HFFc6 (cell line): ENCODE measurements at regions not wholly inside any gene's neighbourhood (a gene's known extent, or its start where the extent isn't known, plus 50 kb on each side); places are given as distances from the start of the nearest gene placed in this dataset.
A peak's percentile ranks its signal among the peaks of the same experiment; 100 is the strongest.

Experiments
- DNase-seq: peaks from one replicate; pipeline ENCODE4 v3.0.0-alpha.2; 2018
- H3K27ac Mint-ChIP-seq: 2 replicates; pipeline ENCODE4 v1.8.0; 2020; ENCODE audit warnings: mild to moderate bottlenecking, mixed read lengths
- H3K27me3 Mint-ChIP-seq: 2 replicates; pipeline ENCODE4 v1.8.0; 2021; ENCODE audit warnings: mild to moderate bottlenecking, moderate library complexity, mixed read lengths; ENCODE audit not compliant: insufficient read depth
- H3K36me3 Mint-ChIP-seq: 2 replicates; pipeline ENCODE4 v1.8.0; 2021; ENCODE audit warnings: low read depth, mixed read lengths
- H3K4me1 Mint-ChIP-seq: 2 replicates; pipeline ENCODE4 v1.8.0; 2020; ENCODE audit warnings: low read depth, mixed read lengths
- H3K4me3 Mint-ChIP-seq: 2 replicates; pipeline ENCODE4 v1.8.0; 2020; ENCODE audit warnings: mild to moderate bottlenecking, moderate library complexity, mixed read lengths
- H3K9me3 Mint-ChIP-seq: 2 replicates; pipeline ENCODE4 v1.8.0; 2020; ENCODE audit warnings: mild to moderate bottlenecking, mixed read lengths
- TF ChIP-seq, protein P1 (sequence below): fragments of 200-600 bp; sonication (generic); IDR thresholded peaks from 2 replicates; pipeline ENCODE4 v1.5.0; 2021; ENCODE audit warnings: antibody characterized with exemption, mild to moderate bottlenecking

DNA sequence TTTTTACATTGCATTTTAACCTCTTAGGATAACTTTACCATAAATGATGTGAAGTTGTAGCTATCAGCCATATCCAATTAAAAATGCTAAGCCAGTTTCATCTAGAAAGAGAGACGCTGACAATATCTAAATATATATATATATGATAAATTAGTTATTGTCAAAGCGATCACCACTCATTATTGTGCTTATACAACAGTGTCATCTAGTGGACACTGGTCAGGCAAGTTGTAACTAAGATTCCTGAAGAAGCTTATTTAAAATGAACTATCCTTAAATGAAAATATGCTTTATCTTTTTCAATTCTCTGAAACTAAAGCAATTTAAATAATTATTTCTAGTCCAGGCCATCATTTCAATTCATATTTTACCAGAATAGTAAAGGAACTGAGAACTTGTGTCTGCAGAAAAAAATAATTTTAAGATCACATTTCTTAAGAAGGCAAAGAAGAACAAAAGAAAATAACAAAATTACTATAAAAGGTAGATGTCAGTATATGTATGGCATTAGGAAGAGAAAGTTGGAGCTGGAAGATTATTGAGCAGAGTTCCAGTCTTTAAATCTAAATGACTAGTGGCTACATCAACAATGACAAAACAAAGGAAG, 193.3 kb upstream of the SNX7 start:
- peak; percentile 61 for DNase-seq
- Mint-ChIP-seq H3K27ac (no peak overlapping the region), H3K4me3 (no peak overlapping the region), H3K36me3 (no peaks in the 10 kb centered on the region), H3K4me1 (peaks cover 27% of the 10 kb centered on the region), H3K27me3 (no peaks in the 10 kb centered on the region), H3K9me3 (no peaks in the 10 kb centered on the region)
- TF ChIP-seq, protein P1, sequence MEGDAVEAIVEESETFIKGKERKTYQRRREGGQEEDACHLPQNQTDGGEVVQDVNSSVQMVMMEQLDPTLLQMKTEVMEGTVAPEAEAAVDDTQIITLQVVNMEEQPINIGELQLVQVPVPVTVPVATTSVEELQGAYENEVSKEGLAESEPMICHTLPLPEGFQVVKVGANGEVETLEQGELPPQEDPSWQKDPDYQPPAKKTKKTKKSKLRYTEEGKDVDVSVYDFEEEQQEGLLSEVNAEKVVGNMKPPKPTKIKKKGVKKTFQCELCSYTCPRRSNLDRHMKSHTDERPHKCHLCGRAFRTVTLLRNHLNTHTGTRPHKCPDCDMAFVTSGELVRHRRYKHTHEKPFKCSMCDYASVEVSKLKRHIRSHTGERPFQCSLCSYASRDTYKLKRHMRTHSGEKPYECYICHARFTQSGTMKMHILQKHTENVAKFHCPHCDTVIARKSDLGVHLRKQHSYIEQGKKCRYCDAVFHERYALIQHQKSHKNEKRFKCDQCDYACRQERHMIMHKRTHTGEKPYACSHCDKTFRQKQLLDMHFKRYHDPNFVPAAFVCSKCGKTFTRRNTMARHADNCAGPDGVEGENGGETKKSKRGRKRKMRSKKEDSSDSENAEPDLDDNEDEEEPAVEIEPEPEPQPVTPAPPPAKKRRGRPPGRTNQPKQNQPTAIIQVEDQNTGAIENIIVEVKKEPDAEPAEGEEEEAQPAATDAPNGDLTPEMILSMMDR, result peak; percentile 98

DNA sequence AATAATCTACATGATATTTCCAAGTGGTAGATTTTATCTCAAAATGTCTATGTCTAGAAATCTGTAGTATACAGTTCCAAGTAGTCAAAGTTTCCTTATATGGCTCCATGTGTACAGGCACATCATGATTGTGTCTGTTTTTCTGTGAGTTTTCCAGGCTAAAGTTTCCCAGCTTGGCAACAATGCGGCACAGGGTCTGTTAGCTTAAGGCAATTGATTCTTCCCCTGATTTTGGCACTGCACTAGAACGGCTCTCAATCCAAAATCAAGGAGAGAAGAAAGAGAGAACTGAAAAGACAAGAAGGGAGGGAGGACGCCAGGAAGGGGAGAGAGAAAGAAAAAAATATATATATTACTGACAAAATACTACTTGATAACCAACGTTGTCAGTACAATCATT, 193.9 kb upstream of the SNX7 start:
- no peaks in the 10 kb centered on the region for H3K27me3 Mint-ChIP-seq
- H3K9me3 Mint-ChIP-seq, result no peaks in the 10 kb centered on the region
- no peaks in the 10 kb centered on the region for H3K36me3 Mint-ChIP-seq
- peaks cover 27% of the 10 kb centered on the region for H3K4me1 Mint-ChIP-seq
- no peak for DNase-seq
- TF ChIP-seq, protein P1, result no peak
- peak overlapping the region; percentile 87 for H3K27ac Mint-ChIP-seq
- H3K4me3 Mint-ChIP-seq, result peak overlapping the region; percentile 77

DNA sequence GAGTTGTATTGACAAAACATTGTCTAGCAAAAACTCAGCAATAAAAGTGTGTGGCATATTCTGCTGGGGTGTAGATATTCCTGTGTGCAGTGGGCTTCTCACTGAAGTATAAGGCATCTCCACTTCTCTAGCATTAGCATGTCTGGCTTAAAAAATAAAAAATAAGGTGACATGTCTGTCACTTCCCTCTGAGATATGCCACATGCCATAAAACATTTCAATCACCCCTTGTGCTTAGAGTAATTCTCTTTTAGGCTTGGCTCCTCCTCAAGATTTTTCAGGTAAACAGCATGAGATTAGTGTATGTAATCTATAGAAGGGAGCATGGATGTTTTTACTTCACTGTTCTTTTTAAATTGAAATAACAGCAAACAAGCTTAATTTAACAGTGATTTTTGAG, 194.4 kb upstream of the SNX7 start:
- DNase-seq, result no peak
- Mint-ChIP-seq H3K4me3 (no peak overlapping the region; the same call in 1 of the 2 replicates), H3K36me3 (no peaks in the 10 kb centered on the region), H3K27ac (peak overlapping the region; percentile 87; the same call in 1 of the 2 replicates), H3K27me3 (no peaks in the 10 kb centered on the region), H3K4me1 (peaks cover 27% of the 10 kb centered on the region), H3K9me3 (no peaks in the 10 kb centered on the region)
- TF ChIP-seq, protein P1, result no peak

DNA sequence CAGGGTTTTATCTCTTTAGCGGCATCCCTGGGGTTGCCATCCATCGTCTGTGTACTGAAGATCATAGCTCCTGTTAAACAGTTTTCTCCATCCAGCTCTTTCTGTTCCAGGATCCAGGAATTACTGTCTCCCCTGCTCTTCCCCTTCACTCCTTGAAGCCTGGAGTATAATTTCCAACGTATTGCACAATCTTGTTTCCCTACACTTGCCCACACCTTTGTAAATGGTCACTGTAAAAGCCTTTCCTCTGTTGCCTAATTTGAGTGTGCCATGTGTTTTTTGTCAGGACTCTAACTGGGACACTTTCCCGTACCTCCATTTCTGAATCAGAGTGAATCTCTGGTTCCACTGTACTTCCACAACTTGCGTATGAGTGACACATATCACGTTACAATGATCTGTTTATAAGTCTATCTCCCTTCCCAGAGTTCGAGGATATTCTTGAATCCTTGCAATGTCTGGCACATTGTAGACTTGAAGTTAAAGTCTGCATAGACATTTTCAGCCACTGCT, 199.6 kb upstream of the SNX7 start:
- Mint-ChIP-seq H3K27me3 (no peaks in the 10 kb centered on the region), H3K4me1 (peaks cover 10% of the 10 kb centered on the region), H3K36me3 (no peaks in the 10 kb centered on the region), H3K4me3 (no peak overlapping the region), H3K9me3 (no peaks in the 10 kb centered on the region), H3K27ac (no peak overlapping the region)
- no peak for DNase-seq
- TF ChIP-seq, protein P1, result no peak

DNA sequence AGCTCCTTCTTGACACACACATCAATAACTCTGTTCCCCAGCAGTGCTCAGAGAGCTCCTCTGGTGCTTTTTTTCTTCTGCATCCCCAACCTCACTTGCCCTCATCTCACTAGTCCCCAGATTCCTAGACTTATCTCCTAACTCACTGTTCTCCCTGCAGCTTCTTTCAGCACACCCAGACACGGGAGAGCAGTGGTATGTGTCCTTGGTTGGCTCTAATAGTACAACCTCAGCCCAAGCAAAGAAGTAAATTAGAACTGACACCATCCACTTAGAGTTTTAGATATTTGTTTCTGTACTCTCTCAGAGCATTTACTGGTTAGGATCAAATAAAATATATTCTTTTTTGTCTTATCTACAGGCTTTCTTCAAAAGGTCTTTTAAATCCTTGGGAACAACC, 201.4 kb upstream of the SNX7 start:
- no peaks in the 10 kb centered on the region for H3K9me3 Mint-ChIP-seq
- H3K4me3 Mint-ChIP-seq, result no peak overlapping the region
- DNase-seq, result no peak
- TF ChIP-seq, protein P1, result no peak
- H3K36me3 Mint-ChIP-seq, result no peaks in the 10 kb centered on the region
- no peaks in the 10 kb centered on the region; the same call in 1 of the 2 replicates for H3K4me1 Mint-ChIP-seq
- H3K27me3 Mint-ChIP-seq, result no peaks in the 10 kb centered on the region
- no peak overlapping the region; the same call in 1 of the 2 replicates for H3K27ac Mint-ChIP-seq
